Endodermal cell (in vitro differentiated cells): ENCODE measurements at regions not wholly inside any gene's neighbourhood (a gene's known extent, or its start where the extent isn't known, plus 50 kb on each side); places are given as distances from the start of the nearest gene placed in this dataset.

Experiments
- DNase-seq: peaks from one replicate; pipeline ENCODE4 v3.0.0-alpha.2; 2017
- H3K27ac ChIP-seq: 2 replicates; pipeline ENCODE4 v1.5.1; 2013; ENCODE audit warnings: mild to moderate bottlenecking, low read depth, low read length, moderate library complexity
- H3K27me3 ChIP-seq: 2 replicates; pipeline ENCODE4 v1.6.1; 2013; ENCODE audit warnings: mild to moderate bottlenecking, low read length, moderate library complexity; ENCODE audit not compliant: insufficient read depth, control insufficient read depth, poor library complexity, severe bottlenecking
- H3K36me3 ChIP-seq: 2 replicates; pipeline ENCODE4 v1.7.0; 2013; ENCODE audit warnings: mild to moderate bottlenecking, low read length, moderate library complexity; ENCODE audit not compliant: control insufficient read depth, insufficient read depth
- H3K4me1 ChIP-seq: one replicate; pipeline ENCODE4 v1.7.0; 2013; ENCODE audit warnings: low read length; ENCODE audit not compliant: control insufficient read depth, insufficient read depth
- H3K4me3 ChIP-seq: 2 replicates; pipeline ENCODE4 v1.5.1; 2013; ENCODE audit warnings: mild to moderate bottlenecking, low read length, moderate library complexity
- H3K9ac ChIP-seq: 2 replicates; pipeline ENCODE4 v1.6.1; 2013; ENCODE audit warnings: mild to moderate bottlenecking, low read length, moderate library complexity; ENCODE audit not compliant: poor library complexity, severe bottlenecking; ENCODE audit errors: extremely low read depth
- H3K9me3 ChIP-seq: 2 replicates; pipeline ENCODE4 v1.6.1; 2013; ENCODE audit warnings: mild to moderate bottlenecking, low read length, moderate library complexity; ENCODE audit not compliant: control insufficient read depth
- H3K27ac Mint-ChIP-seq: 2 replicates; pipeline ENCODE4 v1.8.0; 2020; ENCODE audit warnings: mixed read lengths
- H3K27me3 Mint-ChIP-seq: 2 replicates; pipeline ENCODE4 v1.8.0; 2021; ENCODE audit warnings: mild to moderate bottlenecking, mixed read lengths; ENCODE audit not compliant: insufficient read depth
- H3K36me3 Mint-ChIP-seq: 2 replicates; pipeline ENCODE4 v1.8.0; 2020; ENCODE audit warnings: low read depth, mixed read lengths
- H3K4me1 Mint-ChIP-seq: 2 replicates; pipeline ENCODE4 v1.8.0; 2020; ENCODE audit warnings: mixed read lengths
- H3K4me3 Mint-ChIP-seq: 2 replicates; pipeline ENCODE4 v1.8.0; 2020; ENCODE audit warnings: mild to moderate bottlenecking, moderate library complexity, mixed read lengths
- H3K9me3 Mint-ChIP-seq: 2 replicates; pipeline ENCODE4 v1.8.0; 2020; ENCODE audit warnings: mild to moderate bottlenecking, mixed read lengths
- CTCF ChIP-seq: fragments of 200-600 bp; sonication (generic); conservative IDR thresholded peaks from 2 replicates; pipeline ENCODE4 v1.5.0; 2021; ENCODE audit warnings: antibody characterized with exemption, mild to moderate bottlenecking
- WGBS, 2 experiments: methylation state at CpG; one replicate each; pipeline versions ENCODE4 v1.1.5 to v1.1.7; 2013; ENCODE audit warnings: missing lambda C conversion rate in 2 of 2, mixed read lengths in 1 of 2; ENCODE audit not compliant: insufficient coverage in 1 of 2, insufficient read length in 1 of 2; 5-methylcytosine and 5-hydroxymethylcytosine counted together

DNA sequence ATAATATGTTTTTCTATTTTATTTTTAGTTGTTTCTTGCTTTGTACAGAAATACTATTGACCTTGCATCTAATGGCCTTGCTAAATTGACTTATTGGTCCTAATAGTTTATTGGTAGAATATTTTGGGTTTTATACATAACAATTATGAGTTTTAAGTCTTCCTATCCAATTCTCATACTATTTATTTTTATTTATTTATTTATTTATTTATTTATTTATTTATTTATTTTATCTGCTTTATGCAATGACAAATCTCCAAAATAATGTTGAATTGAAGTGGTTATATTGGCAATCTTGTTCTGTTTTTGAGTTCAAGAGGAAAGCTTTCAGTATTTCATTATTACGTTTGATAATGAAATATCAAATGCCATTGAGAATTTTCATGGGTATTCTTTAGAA is 488.3 kb downstream of the CDH2 start:
- no peak overlapping the region for H3K27ac Mint-ChIP-seq
- DNase-seq = no peak

GRCh38 chr18:27687351-27687979 is 489.5 kb downstream of the CDH2 start:
- Histone ChIP-seq H3K27me3 (no peaks in the 10 kb centered on the region), H3K27ac (no peak overlapping the region), H3K9ac (no peak overlapping the region), H3K36me3 (no peaks in the 10 kb centered on the region), H3K4me1 (no peaks in the 10 kb centered on the region), H3K9me3 (peaks cover 21% of the 10 kb centered on the region), H3K4me3 (no peak overlapping the region)
- Mint-ChIP-seq H3K36me3 (no peaks in the 10 kb centered on the region), H3K4me1 (peaks cover under 1% of the 10 kb centered on the region), H3K9me3 (peaks cover 8% of the 10 kb centered on the region), H3K4me3 (no peak overlapping the region), H3K27me3 (no peaks in the 10 kb centered on the region), H3K27ac (no peak overlapping the region)
- no peak for TF ChIP-seq CTCF
- no peak for DNase-seq

More for the DNA sequence above, 488.3 kb downstream of the CDH2 start:
- no peak overlapping the region for H3K27ac ChIP-seq
- peak overlapping the region; percentile 13 for H3K4me3 ChIP-seq
- no peaks in the 10 kb centered on the region for H3K4me1 Mint-ChIP-seq
- no peaks in the 10 kb centered on the region for H3K36me3 Mint-ChIP-seq
- no peak overlapping the region for H3K9ac ChIP-seq
- peaks cover 29% of the 10 kb centered on the region for H3K9me3 ChIP-seq
- no peaks in the 10 kb centered on the region for H3K4me1 ChIP-seq
- no peaks in the 10 kb centered on the region for H3K27me3 ChIP-seq
- H3K9me3 Mint-ChIP-seq = peaks cover 10% of the 10 kb centered on the region
- H3K36me3 ChIP-seq = no peaks in the 10 kb centered on the region
- H3K4me3 Mint-ChIP-seq = no peak overlapping the region
- no peak for TF ChIP-seq CTCF
- 92% methylated on average over 1 of the region's 1 CpG; no CpG with 5 or more reads in 1 of the 2 experiments for WGBS, 2 experiments
- H3K27me3 Mint-ChIP-seq = no peaks in the 10 kb centered on the region

DNA sequence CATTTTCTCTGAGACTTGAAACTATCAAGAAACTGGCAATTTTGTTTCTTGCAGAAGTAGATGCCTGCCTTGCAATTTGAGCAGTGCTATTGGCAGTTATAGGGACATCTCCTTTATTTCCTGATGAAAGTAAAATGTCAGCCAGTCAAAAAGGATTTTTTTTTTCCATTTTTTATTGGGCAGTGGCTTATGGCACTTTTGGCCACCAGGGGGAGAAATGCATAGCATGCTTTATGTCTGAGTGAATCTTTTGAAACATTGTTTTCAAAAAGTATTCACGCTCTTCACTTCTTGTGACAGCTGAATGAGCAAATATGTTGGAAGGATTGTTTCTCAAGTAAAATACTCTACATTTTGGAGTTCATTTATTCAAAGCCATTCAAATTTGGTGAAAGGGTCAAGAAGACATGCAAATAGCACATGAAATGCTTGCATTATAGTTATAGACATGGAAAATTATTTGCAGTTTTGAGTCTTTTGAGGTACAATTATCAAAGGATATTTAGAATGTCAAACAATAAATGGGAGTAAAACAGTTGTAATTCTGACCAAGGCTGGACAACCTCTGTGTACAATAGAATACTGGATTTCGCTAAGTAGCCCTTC is 491.0 kb downstream of the CDH2 start:
- Mint-ChIP-seq H3K27me3 (no peaks in the 10 kb centered on the region), H3K9me3 (peaks cover 6% of the 10 kb centered on the region), H3K4me3 (no peak overlapping the region), H3K4me1 (peaks cover 7% of the 10 kb centered on the region), H3K36me3 (no peaks in the 10 kb centered on the region), H3K27ac (no peak overlapping the region)
- peaks cover 21% of the 10 kb centered on the region for H3K9me3 ChIP-seq
- DNase-seq = peak; percentile 66
- no peak overlapping the region for H3K9ac ChIP-seq
- H3K27ac ChIP-seq = no peak overlapping the region
- 80 to 95% methylated on average over 1 to 2 of the region's 2 CpGs for WGBS, 2 experiments
- no peaks in the 10 kb centered on the region for H3K4me1 ChIP-seq
- no peak overlapping the region for H3K4me3 ChIP-seq
- no peaks in the 10 kb centered on the region for H3K36me3 ChIP-seq
- H3K27me3 ChIP-seq = no peaks in the 10 kb centered on the region
- peak; percentile 93 for TF ChIP-seq CTCF
